GM12865 (cell line): ENCODE measurements at regions not wholly inside any gene's neighbourhood (a gene's known extent, or its start where the extent isn't known, plus 50 kb on each side); places are given as distances from the start of the nearest gene placed in this dataset.
"Not testable (repeated sequence)": the region's sequence is repeated elsewhere in the genome, so short reads cannot be mapped to it uniquely, and the experiment has no call there.

Experiments
- DNase-seq: peaks from one replicate; pipeline ENCODE4 v3.0.0; 2010; ENCODE audit warnings: low read depth
- H3K4me3 ChIP-seq: 2 replicates; pipeline ENCODE4 v1.5.1; 2011; ENCODE audit warnings: mild to moderate bottlenecking, low read depth, low read length, control low read depth
- CTCF ChIP-seq: IDR thresholded peaks from 2 replicates; pipeline ENCODE4 v1.5.1; 2011; ENCODE audit warnings: low read length, control low read depth, low read depth, inconsistent platforms; ENCODE audit not compliant: insufficient read depth; ENCODE audit errors: missing control alignments

- H3K4me3 ChIP-seq: no peak overlapping the region
- TF ChIP-seq CTCF: no peak
- no peak for DNase-seq
Observed at GRCh38 chr11:90426442-90426841, 203.6 kb upstream of the CHORDC1 start.

GRCh38 chr11:90423378-90423777, 200.5 kb upstream of the CHORDC1 start:
- TF ChIP-seq CTCF: no peak
- DNase-seq: no peak
- no peak overlapping the region for H3K4me3 ChIP-seq

- H3K4me3 ChIP-seq, DNase-seq: not testable (repeated sequence)
Observed at GRCh38 chr11:90422787-90423186, 199.9 kb upstream of the CHORDC1 start.

GRCh38 chr11:90414221-90414620, 191.4 kb upstream of the CHORDC1 start:
- no peak for TF ChIP-seq CTCF
- DNase-seq: no peak
- no peak overlapping the region for H3K4me3 ChIP-seq

- H3K4me3 ChIP-seq: no peak overlapping the region
- no peak for DNase-seq
- TF ChIP-seq CTCF: no peak
Observed at GRCh38 chr11:90407350-90407749, 184.5 kb upstream of the CHORDC1 start.

GRCh38 chr11:90392692-90393091, 169.8 kb upstream of the CHORDC1 start:
- no peak for DNase-seq
- H3K4me3 ChIP-seq: no peak overlapping the region
- no peak for TF ChIP-seq CTCF

- H3K4me3 ChIP-seq: no peak overlapping the region
- TF ChIP-seq CTCF: no peak
- no peak for DNase-seq
Observed at GRCh38 chr11:90391756-90392155, 168.9 kb upstream of the CHORDC1 start.

GRCh38 chr11:90380206-90380605, 157.4 kb upstream of the CHORDC1 start:
- H3K4me3 ChIP-seq: no peak overlapping the region
- DNase-seq: no peak
- TF ChIP-seq CTCF: no peak
